A673 (cell line): ENCODE measurements at regions not wholly inside any gene's neighbourhood (a gene's known extent, or its start where the extent isn't known, plus 50 kb on each side); places are given as distances from the start of the nearest gene placed in this dataset.

Experiments
- CTCF ChIP-seq: fragments of 300-800, 200-600 bp; sonication (generic); conservative IDR thresholded peaks from 2 replicates; pipeline ENCODE4 v1.5.1; 2017; ENCODE audit warnings: low read depth, mild to moderate bottlenecking, antibody characterized with exemption, low read length, moderate library complexity, mixed read lengths
- EZH2 ChIP-seq: fragments of 200-600 bp; sonication (generic); IDR thresholded peaks from 2 replicates; pipeline ENCODE4 v1.6.1; 2017; ENCODE audit warnings: borderline replicate concordance, low read depth, mild to moderate bottlenecking, mixed read lengths, antibody characterized with exemption, low read length; ENCODE audit not compliant: poor library complexity, severe bottlenecking

- TF ChIP-seq CTCF (no peak), EZH2 (no peak)
These were observed 279.1 kb downstream of the PCDH20 start for GRCh38 chr13:61136515-61136914.
